Lung (tissue), 11 donors: ENCODE measurements at regions not wholly inside any gene's neighbourhood (a gene's known extent, or its start where the extent isn't known, plus 50 kb on each side); places are given as distances from the start of the nearest gene placed in this dataset.

ENCODE experiments used
- ATAC-seq: fragments of 200-7000 bp; cut with Tn5 transposase; one replicate; pipeline ENCODE4 v1.9.1; 2020; ENCODE audit warnings: moderate number of reproducible peaks; ENCODE audit not compliant: insufficient read depth, low FRiP score
- DNase-seq, 3 donors: peaks; one replicate each; pipeline ENCODE4 v3.0.0-alpha.2; 2013 to 2017
- H3K27ac ChIP-seq, 2 donors: one replicate each; pipeline ENCODE4 v1.5.1; 2013; ENCODE audit warnings: mild to moderate bottlenecking in 2 of 2, moderate library complexity in 2 of 2, control low read depth in 1 of 2, inconsistent platforms in 1 of 2, low read depth in 1 of 2, low read length in 1 of 2
- H3K27me3 ChIP-seq, 3 donors: one replicate each; pipeline ENCODE4 v1.5.1; 2013; ENCODE audit warnings: low read length in 2 of 3; ENCODE audit not compliant: control insufficient read depth in 3 of 3, insufficient read depth in 3 of 3
- H3K36me3 ChIP-seq, 4 donors: one replicate each; pipeline ENCODE4 v1.5.1; 2013; ENCODE audit warnings: low read length in 4 of 4, mild to moderate bottlenecking in 1 of 4, moderate library complexity in 1 of 4; ENCODE audit not compliant: control insufficient read depth in 4 of 4, insufficient read depth in 4 of 4
- H3K4me1 ChIP-seq, 5 donors: one replicate each; pipeline ENCODE4 v1.5.1; 2013; ENCODE audit warnings: low read length in 5 of 5, mild to moderate bottlenecking in 2 of 5, moderate library complexity in 1 of 5; ENCODE audit not compliant: control insufficient read depth in 5 of 5, insufficient read depth in 5 of 5
- H3K4me3 ChIP-seq: one replicate; pipeline ENCODE4 v1.5.1; 2013; ENCODE audit warnings: mild to moderate bottlenecking, control low read depth, moderate library complexity
- H3K9ac ChIP-seq, 2 donors: one replicate each; pipeline ENCODE4 v1.5.1; 2013; ENCODE audit warnings: low read length in 2 of 2, control low read depth in 1 of 2; ENCODE audit not compliant: insufficient read depth in 1 of 2
- H3K9me3 ChIP-seq, 4 donors: one replicate each; pipeline ENCODE4 v1.5.1; 2013; ENCODE audit warnings: low read length in 3 of 4, mild to moderate bottlenecking in 1 of 4, moderate library complexity in 1 of 4; ENCODE audit not compliant: control insufficient read depth in 4 of 4, insufficient read depth in 3 of 4
- CTCF ChIP-seq: IDR thresholded peaks from 2 replicates; pipeline ENCODE4 v1.5.1; 2012; ENCODE audit warnings: mild to moderate bottlenecking; ENCODE audit errors: control extremely low read depth, extremely low read depth
- WGBS, 2 donors: extraction: QIAGEN DNeasy Blood & Tissue Kit; methylation state at CpG; one replicate each; pipeline ENCODE4 v1.1.7; 2013; 5-methylcytosine and 5-hydroxymethylcytosine counted together
- donor health status: control.
- donor health status: control.
- donor health status: Bipolar disorder and iron deficiency.
- donor health status: healthy.
- donor health status: DM: yes; HTN: yes; CAD: no.

- Histone ChIP-seq H3K4me1 (no peaks in the 10 kb centered on the region), H3K4me3 (no peak overlapping the region), H3K36me3 (no peaks in the 10 kb centered on the region), H3K9me3 (peaks cover 0 to 39% (median 10%) of the 10 kb centered on the region in 4 donors), H3K27ac (peak overlapping the region in 1 of 2 donors; percentile 56), H3K9ac (no peak overlapping the region), H3K27me3 (no peaks in the 10 kb centered on the region)
- 95 to 97% methylated on average over 2 of the region's 2 CpGs for WGBS, 2 donors
- ATAC-seq (no peak), DNase-seq (no peak)
- TF ChIP-seq CTCF: no peak
Measured at GRCh38 chr2:128466376-128466775, 147.7 kb upstream of the HS6ST1 start.

GRCh38 chr2:128466776-128467175 is 148.1 kb upstream of the HS6ST1 start:
- Histone ChIP-seq H3K4me3 (no peak overlapping the region), H3K36me3 (no peaks in the 10 kb centered on the region), H3K9me3 (peaks cover 0 to 39% (median 10%) of the 10 kb centered on the region in 4 donors), H3K27me3 (no peaks in the 10 kb centered on the region), H3K4me1 (no peaks in the 10 kb centered on the region), H3K9ac (no peak overlapping the region), H3K27ac (peak overlapping the region in 1 of 2 donors; percentile 56)
- DNase-seq: no peak
- 84 to 94% methylated on average over 2 of the region's 2 CpGs for WGBS, 2 donors
- ATAC-seq: no peak
- TF ChIP-seq CTCF: no peak

GRCh38 chr2:128467321-128467969 is 148.8 kb upstream of the HS6ST1 start:
- Histone ChIP-seq H3K9ac (no peak overlapping the region), H3K27me3 (no peaks in the 10 kb centered on the region), H3K36me3 (no peaks in the 10 kb centered on the region), H3K4me1 (peaks cover 0 to 6% (median 0%) of the 10 kb centered on the region in 5 donors), H3K4me3 (no peak overlapping the region), H3K27ac (peak overlapping the region in 1 of 2 donors; percentile 5), H3K9me3 (peaks cover 0 to 39% (median 10%) of the 10 kb centered on the region in 4 donors)
- DNase-seq (peak in 1 of 3 donors; percentile 11), ATAC-seq (no peak)
- TF ChIP-seq CTCF: no peak
- WGBS, 2 donors: 88 to 90% methylated on average over 10 of the region's 10 CpGs
